Hypothalamus (tissue), 51 donors: ENCODE measurements at regions not wholly inside any gene's neighbourhood (a gene's known extent, or its start where the extent isn't known, plus 50 kb on each side); places are given as distances from the start of the nearest gene placed in this dataset.

ENCODE experiments used
- DNase-seq, 51 donors: peaks; one replicate each; lab custom pipeline; 2025; lab: John Stamatoyannopoulos, UW

DNA sequence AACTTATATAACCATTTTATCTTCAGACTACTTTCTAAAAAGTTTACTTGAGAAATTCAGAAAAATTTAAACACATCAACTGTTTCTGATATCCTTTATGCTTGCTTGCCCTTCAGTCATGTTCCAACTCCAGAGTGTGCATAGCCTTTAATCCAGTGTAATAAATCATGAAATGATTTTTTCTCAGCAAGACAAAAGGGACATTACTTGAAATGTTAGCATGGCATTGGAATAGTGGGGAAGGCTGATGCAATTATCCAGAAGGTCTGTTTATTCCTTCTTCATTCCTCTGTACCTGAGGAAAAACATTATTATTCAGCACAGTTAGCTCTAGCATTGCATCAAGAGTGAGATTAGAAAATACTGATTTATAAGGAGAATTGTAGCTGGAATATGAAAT, 209.9 kb downstream of the SLC7A11 start:
- DNase-seq: no peak

DNA sequence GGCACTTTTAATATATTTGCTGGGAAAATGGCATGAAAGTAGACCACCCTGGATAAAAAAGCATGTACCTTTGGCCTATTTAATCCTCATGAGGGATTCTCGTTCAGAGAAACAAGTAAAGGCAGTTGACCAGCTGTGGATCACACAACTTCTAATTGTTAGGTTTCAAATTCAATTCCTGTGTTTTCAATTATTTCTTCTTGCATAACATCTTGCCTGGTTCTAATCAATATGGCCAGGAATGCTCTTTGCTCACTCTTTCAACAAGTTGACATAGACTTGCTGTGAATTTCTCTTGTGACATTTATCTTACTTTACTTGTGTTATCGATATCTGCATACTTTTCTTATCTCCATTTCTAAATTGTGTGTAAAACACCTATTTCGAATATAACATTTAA, 211.8 kb downstream of the SLC7A11 start:
- no peak for DNase-seq

DNA sequence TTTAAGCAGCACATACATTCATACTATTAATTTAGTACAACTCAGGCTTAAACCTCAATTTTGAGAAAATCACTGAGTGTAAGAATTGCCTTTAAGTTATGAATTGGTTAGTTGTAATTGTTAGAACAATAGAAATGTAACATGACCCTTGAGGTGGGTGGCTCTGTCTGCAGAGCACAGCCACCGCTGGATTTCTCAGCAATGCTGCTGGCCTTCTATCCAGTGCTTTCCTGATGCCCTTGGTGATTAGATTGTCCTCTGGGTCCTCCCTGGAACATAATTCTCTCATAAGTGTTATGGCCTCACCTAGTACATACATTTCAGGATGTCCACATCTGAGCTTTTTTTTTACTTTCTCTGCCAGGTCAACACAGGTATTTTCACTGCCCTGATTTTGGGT, 213.2 kb downstream of the SLC7A11 start:
- no peak for DNase-seq

DNA sequence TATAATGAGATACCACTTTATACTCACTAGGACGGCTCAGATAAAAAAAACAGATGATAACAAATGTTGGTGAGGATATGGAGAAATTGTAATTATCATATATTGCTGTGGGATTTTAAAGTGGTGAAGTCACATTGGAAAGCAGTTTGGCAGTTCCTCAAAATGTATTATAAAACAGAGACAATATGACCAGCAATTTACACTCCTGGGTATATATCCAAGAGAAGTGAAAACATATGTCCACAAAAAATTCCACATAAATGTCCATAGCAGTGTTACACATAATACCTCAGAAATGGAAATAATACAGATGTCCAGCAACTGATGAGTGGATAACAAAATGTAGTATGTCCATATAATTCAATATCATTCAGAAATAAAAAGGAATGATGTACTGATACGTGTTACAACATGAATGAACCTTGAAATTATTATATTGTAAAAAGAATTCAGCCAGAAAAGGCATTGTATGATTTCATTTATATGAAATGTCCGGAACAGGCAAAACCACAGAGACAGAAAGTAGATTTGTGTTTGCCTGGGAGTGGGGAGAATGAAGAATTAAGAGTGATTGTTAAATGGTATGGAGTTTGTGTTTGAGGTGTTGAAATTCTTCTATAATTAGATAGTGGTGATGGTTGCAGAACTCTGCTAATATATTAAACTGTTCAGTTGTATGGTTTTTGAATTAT, 220.9 kb downstream of the SLC7A11 start:
- DNase-seq: no peak

DNA sequence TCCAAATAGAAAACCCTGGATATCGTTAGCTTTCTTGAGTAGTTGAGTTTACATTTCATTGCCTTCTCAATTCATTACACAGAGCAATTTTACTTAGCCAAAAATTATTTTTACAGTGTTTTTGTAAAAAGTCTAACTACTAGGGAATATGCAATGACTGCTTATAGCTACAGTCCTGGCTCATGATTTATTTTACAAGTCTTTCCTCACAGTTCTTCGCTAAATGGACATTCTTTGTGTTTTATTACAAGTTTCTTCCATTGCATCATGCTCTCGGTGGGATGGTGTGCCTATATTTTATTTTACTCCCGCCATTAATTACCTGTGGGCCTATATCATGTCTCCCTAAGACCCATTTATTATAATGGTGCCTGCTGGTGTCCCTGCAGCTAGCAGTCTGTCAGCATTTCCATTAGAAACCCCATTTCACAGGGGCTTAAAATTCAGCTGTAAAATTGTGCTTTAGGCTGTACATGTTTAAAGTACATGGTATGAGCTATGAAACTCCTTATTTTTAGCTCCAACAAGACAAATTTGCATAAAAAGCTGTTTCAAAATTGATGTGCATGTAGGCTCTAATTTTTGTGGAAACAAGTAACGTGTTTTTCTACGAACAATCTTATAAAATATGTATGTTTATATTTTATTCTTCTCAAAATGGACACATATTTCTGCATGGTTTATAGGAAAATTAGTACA, 227.4 kb downstream of the SLC7A11 start:
- DNase-seq: no peak

DNA sequence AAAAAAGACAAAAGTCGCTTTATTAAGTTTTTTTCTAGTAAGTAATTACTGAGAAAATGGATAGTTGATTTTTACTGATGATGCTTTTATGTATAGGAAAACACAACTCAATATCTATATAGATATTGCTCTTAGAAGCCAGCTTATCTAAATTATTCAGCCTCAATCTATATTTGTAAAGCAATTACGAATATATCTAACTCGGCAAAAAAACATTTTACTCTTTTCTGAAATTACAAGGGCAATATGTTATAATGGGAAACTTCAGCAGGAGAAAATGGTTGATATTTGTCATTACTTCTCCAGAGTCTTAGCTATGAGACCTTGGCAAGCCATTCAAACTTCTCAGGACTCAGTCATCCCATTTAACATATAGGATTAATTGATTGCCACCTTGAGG, 228.5 kb downstream of the SLC7A11 start:
- no peak for DNase-seq

DNA sequence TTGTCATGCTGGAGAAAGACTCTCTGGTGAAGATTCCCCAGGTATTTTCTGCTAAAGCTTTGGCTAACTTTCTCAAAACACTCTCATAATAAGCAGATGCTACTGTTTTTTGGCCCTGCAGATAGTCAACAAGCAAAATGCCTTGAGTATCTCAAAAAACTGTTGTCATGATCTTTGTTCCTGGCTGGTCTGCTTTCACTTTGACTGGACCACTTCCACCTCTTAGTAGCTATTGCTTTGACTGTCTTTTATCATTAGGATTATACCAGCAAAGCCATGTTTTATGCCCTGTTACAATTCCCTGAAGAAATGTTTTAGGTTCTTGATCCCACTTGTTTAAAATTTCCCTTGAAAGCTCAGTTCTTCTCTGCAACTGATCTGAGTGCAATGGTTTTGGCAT, 231.5 kb downstream of the SLC7A11 start:
- DNase-seq: peak in 1 of 51 donors; percentile 1

DNA sequence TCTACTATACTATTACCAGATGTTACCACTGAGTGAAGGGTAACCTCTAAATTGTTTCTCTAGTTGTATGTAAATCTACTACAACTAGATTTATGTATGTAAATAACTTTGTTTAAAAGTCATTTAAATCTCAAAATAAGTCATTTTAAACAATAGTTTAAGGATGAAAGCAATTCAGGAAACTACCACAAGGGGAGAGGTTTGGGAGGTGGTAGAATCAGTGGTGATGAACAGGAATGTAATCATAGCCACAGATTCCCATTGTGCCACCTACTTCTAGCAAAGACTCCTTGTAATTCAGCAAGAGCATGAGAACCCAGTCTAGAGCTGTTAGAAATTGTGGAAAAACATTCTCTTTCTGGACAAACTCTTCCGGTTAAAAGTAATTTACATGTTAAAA, 234.6 kb downstream of the SLC7A11 start:
- no peak for DNase-seq

DNA sequence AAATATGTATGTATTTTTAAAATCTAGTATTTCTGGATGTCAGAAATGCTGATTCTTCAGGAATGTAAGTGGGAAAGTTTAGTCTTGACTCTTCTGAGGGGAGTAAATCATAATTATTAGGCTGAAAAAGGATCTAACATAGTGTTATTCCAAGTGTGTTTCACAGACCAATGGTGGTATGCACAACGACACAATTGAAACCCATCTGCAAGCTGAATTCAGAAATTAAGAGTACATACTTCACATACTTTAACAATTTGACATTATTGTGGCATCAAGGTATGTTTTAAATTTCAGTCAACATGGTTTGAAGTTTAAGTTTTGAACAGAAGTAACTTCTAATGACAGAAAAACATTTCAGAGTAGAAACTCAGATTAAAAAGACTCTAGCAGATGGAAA, 236.7 kb downstream of the SLC7A11 start:
- no peak for DNase-seq

DNA sequence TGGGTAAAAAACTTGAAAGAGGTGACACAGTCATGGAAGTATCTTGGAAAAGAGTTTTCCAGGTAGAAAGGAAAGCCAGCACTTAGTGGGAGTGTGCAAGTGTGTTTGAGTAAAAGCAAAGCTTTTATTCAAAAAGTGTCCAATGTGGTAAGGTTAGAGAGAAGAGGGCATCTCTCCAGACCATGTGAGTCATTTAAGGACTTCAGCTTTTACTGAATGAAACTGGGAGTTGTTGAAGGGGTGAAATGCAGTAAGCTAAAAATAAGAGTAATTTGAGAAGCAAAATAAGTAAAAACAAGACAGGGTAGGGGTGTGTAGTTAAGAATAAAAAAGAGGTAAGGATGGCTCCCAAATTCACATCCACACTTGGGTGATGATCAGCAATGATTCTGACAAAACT, 238.9 kb downstream of the SLC7A11 start:
- no peak for DNase-seq

DNA sequence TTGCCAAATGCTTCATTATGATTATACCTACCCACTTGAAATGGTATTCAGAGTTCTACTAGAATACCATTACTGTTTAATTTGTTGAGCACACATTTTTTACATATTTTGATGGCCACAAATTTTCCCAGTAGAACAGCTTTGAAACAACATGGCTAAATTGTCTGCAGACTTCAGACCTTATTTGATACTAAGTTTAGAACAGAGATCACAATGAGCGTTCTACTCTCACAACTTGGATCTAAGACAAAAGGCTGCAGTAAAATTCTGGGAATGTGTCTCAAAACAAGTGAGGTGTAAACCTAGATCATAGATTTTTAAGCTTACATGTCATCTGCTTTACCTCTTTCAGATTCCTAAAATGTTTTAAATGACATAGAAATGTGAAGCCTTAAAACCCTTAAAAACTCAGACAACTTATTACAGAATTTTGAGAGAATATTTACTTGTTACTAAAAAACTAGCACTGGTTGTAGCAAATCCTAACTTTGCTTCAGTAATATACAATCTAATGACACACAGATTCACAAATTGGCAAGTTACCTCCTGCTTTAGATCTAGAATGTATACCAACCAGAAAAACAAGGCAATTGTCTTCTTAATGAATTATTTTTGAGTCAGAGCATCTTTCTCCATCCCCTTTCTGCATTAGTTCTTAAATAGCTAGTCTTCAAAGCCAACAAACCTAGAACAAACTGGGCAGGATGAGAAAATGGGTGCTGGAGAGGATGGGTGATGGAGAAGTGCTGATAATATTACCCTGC, 243.3 kb downstream of the SLC7A11 start:
- no peak for DNase-seq

DNA sequence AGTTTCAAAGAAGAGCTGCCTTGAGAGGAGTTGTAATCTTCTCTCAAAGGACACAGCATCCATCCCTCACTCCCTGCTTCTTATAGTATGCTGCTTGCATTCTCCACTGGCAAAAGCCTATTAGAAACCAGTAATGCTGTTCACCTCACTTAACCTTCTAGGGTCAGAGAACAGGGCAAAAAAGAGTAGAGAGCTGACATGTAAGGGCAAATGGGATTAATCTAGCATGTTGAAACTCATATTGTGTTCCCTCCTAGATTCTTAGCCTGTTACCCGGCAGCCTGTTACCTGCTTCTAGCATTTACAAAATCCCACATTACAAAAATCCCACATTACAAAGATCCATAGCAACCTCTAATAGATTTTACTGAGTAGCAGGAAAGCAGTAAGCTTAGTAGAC, 244.7 kb downstream of the SLC7A11 start:
- DNase-seq: no peak

DNA sequence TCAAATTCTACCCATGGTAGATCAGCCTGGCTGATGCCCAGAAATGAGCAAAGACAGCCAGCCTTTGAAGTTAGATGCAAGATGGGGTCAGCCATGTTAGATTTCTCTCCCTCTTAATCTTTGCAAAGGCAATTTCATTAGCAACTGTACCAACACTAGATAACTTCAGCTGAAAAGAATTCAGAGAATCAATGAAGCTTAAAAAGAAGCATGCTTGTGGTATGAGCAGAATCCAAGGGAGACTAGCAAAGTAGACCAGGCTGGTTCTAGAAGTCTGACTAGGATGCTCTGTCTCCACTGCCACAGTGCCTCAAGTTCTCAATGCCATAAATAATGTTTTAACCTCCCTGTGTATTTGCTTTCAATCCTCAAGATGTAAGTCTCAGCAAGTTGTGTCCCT, 247.3 kb downstream of the SLC7A11 start:
- DNase-seq: peak in 1 of 51 donors; percentile 0

DNA sequence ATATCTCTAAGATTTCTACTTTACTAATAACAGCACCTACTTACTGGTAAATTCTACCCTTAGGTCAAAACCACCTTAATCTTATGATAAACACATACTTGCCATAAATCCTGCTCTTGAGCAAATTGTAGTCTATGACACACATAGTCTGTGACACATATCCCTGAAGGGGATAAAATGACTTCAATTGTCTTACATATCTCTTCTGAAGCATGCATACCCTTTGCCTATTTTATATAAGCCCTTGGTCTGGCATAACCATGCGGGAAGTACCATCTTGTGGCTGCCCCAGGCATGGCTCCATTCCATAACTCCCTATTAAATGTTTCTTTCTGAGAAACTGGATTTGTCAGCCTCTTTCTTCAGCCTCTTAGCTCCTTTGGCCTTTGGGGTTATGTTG, 248.9 kb downstream of the SLC7A11 start:
- DNase-seq: no peak

DNA sequence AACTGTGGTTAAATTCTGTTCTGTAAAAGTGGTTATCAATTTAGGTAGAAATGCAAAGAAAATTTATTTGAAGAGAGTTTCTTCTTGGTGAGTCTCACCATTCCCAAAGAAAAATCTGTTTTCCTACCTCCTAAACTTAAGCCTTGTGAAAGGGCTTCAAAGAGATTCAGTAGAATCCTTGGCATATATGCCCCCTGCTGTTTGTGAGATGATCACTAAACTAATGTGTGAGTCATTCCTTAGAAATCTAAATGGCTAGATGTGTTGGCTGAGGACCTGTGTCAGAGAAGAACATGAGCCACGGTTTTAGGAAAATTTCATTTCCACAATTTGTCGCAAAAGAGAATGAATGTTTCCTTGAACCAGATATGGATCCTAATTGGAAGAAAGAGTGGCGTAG, 260.9 kb downstream of the SLC7A11 start:
- DNase-seq: no peak

DNA sequence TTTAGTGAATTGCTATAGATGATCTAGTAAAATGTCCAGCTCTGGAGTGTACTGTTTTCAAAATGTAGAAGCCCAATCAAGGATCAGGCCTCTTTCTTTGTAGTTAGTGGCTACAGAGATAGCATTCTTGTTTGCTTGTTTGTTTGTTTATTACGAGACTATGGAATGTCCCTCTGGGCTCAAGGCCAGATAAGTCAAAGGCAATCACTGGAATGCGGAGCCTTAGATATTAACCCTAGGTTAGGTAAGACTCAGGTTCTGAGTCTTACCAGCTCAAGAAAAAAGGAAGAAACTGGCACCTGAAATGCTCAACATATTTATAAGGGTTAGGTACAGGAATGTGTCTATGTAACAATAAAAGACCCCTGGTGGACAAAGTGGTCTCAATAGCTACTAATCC, 261.5 kb downstream of the SLC7A11 start:
- DNase-seq: no peak

DNA sequence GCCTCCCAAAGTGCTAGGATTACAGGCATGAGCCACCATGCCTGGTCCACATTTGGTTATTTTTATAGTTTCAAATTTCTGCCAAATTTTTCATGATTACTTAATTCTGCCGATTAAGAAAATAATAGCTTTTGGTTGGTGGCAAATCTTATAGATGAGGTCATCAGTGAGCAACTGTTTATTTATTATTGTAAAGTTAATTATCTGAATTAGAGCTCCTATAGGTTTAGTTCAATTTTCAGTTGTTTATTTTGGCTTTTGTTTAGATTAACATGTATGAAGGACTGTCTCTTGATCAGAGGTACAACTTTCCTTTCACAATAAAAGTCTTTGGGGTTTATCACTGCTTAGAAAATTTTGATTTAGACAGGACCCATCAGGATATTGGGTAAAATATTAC, 262.2 kb downstream of the SLC7A11 start:
- no peak for DNase-seq

DNA sequence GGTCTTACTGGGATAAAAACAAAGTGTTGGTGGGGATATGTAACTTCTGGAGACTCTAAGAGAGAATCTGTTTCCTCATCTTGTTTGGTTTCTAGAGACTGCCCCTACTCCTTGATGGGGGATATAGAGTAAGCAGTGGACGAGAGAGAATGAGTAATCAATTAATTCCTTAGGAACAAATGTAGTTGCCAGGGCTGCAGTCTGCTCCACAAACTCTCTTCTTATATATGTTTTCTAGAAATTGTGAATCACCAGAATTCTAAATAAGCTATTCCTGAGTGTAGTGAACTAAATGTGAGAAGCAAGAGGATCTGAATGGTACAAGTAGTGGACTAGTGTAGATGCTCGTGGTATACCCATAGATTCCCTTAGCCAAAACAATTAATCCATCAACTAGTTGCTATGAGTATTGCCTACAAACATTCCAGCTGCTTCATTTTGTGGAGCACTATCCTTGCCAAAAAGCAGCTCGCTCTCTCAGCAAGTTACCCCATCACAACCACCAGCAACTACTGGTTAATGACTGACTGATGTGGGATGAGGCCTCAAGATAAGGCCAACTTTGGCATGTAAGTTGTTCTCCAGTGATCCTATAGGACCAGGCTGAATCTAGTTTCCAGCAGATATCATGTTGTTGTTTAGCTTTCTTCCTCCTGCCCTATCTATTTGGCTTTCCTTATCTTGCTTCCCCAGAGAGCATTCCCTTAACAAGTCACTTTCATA, 273.0 kb downstream of the SLC7A11 start:
- DNase-seq: no peak

DNA sequence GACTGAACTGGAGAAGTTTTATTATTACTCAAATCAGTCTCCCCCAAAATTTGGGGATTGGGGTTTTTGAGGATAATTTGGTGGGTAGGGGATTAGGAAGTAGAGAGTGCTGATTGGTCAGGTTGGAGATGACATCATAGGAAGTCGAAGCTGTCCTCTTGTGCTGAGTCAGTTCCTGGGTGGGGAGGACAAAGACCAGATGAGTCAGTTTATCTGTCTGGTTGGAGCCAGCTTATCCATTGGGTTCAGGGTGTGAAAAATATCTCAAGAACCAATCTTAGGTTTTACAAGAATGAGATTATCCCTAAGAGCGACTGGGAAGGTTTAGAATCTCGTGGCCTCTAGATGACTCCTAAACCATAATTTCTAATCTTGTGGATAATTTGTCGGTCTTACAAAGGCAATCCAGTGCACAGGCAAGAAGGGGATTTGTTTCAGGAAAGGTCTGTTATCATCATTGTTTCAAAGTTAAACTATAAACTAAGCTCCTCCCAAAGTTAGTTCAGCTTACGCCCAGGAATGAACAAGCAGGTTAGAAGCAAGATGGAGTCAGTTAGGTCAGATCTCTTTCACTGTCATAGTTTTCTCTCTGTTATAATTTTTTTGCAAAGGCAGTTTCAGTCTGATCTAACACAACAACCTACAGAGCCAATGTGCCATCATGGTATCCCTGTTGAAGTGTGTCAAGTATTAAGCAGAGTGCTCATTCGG, 274.5 kb downstream of the SLC7A11 start:
- no peak for DNase-seq

DNA sequence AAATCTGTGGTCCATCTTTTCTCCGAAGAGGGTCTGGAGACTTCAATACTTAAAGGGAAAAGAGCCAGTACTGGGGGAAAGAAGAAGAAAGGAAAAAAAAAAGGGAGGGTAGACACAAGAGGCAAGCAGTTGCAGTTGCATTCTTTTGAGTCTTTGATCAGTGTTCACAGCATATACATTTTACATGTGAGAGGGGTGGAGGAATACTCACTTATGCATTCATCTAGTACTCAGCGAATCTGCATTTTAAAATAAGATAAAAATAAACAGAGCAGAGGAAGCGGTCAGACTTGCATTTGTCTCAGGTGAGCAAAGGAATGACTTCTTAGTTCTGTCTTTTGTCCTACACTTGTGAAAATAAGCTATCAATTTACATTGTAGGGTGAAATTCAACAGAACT, 275.6 kb downstream of the SLC7A11 start:
- no peak for DNase-seq

DNA sequence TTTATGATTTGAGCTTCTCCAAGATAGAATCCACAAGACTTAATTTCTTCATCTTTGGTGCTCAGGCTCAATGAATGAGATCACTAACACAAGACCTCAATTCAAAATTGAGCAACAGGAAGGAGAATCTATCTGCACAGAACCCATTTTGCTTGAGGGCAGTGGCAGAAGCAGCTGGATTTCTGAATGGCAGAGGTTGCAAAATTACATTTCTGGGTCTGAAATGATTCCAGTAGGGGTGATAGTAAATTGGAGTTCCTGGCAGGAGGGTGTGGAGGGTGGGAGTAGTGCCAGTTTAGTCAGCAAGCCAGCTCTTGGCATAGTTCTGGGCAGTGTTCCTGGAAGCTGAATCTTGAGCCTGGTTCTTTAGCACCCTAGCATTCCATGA, 281.1 kb downstream of the SLC7A11 start:
- DNase-seq: peak in 1 of 51 donors; percentile 4
